ENCODE measurements at regions not wholly inside any gene's neighbourhood (a gene's known extent, or its start where the extent isn't known, plus 50 kb on each side); places are given as distances from the start of the nearest gene placed in this dataset.

GRCh38 chr10:2462581-2462980 lies 604.8 kb upstream of the PFKP start:
- Histone ChIP-seq H3K4ac (ENCODE audit: low read depth, low read length) (no peak overlapping the region), H4K8ac (ENCODE audit: low read depth in 2 of 2, low read length in 2 of 2) (no peak overlapping the region), H4K91ac (ENCODE audit: insufficient read depth, low read depth, low read length) (no peak overlapping the region), H3K79me1 (ENCODE audit: low read depth in 1 of 2, low read length in 2 of 2) (no peaks in the 10 kb centered on the region), H3K27ac (ENCODE audit: insufficient read depth, low read length) (no peak overlapping the region), H3K9me3 (ENCODE audit: control insufficient read depth, insufficient read depth, low read length) (peaks cover 4% of the 10 kb centered on the region), H4K20me1 (ENCODE audit: insufficient read depth, low read length) (no peaks in the 10 kb centered on the region), H3K23ac (ENCODE audit: low read depth, low read length) (no peak overlapping the region), H3K14ac (replicated peaks; ENCODE audit: low read depth, low read length) (no peak overlapping the region), H2BK5ac (ENCODE audit: low read depth, low read length, poor library complexity, severe bottlenecking) (no peak overlapping the region), H3K4me3 (ENCODE audit: insufficient read depth, low read depth, low read length) (no peak overlapping the region), H3K4me1 (ENCODE audit: control insufficient read depth, insufficient read depth, low read length) (no peaks in the 10 kb centered on the region), H2BK15ac (ENCODE audit: low read depth, low read length) (no peak overlapping the region), H2AK5ac (ENCODE audit: low read depth, low read length) (no peak overlapping the region), H3K9ac (ENCODE audit: low read depth, low read length) (no peak overlapping the region), H2BK120ac (ENCODE audit: low read depth, low read length) (no peak overlapping the region), H2BK20ac (ENCODE audit: low read depth, low read length) (no peak overlapping the region), H3K18ac (ENCODE audit: low read depth, low read length) (no peak overlapping the region), H2AFZ (replicated peaks; ENCODE audit: low read length, poor library complexity) (no peak overlapping the region), H2AK9ac (replicated peaks; ENCODE audit: low read depth, low read length, poor library complexity) (no peak overlapping the region), H3K9me1 (ENCODE audit: insufficient read depth, low read length) (no peaks in the 10 kb centered on the region), H3K27me3 (ENCODE audit: control insufficient read depth, insufficient read depth, low read length) (no peaks in the 10 kb centered on the region), H4K5ac (ENCODE audit: low read depth, low read length) (no peak overlapping the region), H3K36me3 (ENCODE audit: control insufficient read depth, insufficient read depth, low read length) (no peaks in the 10 kb centered on the region), H3K56ac (ENCODE audit: extremely low read depth, insufficient read depth, low read length) (no peak overlapping the region), H3K4me2 (ENCODE audit: low read depth, low read length) (no peak overlapping the region)
- TF ChIP-seq CTCF (conservative IDR thresholded peaks at IDR 0.05; ENCODE audit: low read depth, low read length) (no peak), RCOR1 (IDR thresholded peaks at IDR 0.05; ENCODE audit: insufficient replicate concordance, low read length) (no peak), MAFK (IDR thresholded peaks at IDR 0.05; ENCODE audit: low read depth, low read length) (no peak), FOS (IDR thresholded peaks at IDR 0.05; ENCODE audit: low read depth, low read length) (no peak), CHD1 (IDR thresholded peaks at IDR 0.05; ENCODE audit: low read depth, low read length) (no peak), MAZ (IDR thresholded peaks at IDR 0.05; ENCODE audit: borderline replicate concordance, low read depth, low read length) (no peak), POLR2A (IDR thresholded peaks at IDR 0.05; ENCODE audit: low read depth, low read length) (no peak), MXI1 (IDR thresholded peaks at IDR 0.05; ENCODE audit: borderline replicate concordance, low read depth, low read length) (no peak), RAD21 (IDR thresholded peaks at IDR 0.05; ENCODE audit: low read length) (no peak), BHLHE40 (IDR thresholded peaks at IDR 0.05; ENCODE audit: low read depth, low read length) (no peak), RFX5 (IDR thresholded peaks at IDR 0.05; ENCODE audit: low read depth, low read length) (no peak), SMC3 (IDR thresholded peaks at IDR 0.05; ENCODE audit: low read depth, low read length) (no peak), NFE2L2 (IDR thresholded peaks at IDR 0.05; ENCODE audit: low read depth, low read length) (no peak)
- TF ChIP-seq, protein P1, sequence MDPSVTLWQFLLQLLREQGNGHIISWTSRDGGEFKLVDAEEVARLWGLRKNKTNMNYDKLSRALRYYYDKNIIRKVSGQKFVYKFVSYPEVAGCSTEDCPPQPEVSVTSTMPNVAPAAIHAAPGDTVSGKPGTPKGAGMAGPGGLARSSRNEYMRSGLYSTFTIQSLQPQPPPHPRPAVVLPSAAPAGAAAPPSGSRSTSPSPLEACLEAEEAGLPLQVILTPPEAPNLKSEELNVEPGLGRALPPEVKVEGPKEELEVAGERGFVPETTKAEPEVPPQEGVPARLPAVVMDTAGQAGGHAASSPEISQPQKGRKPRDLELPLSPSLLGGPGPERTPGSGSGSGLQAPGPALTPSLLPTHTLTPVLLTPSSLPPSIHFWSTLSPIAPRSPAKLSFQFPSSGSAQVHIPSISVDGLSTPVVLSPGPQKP (IDR thresholded peaks at IDR 0.05; ENCODE audit: borderline replicate concordance, low read depth, low read length) = no peak
- TF ChIP-seq, protein P2, sequence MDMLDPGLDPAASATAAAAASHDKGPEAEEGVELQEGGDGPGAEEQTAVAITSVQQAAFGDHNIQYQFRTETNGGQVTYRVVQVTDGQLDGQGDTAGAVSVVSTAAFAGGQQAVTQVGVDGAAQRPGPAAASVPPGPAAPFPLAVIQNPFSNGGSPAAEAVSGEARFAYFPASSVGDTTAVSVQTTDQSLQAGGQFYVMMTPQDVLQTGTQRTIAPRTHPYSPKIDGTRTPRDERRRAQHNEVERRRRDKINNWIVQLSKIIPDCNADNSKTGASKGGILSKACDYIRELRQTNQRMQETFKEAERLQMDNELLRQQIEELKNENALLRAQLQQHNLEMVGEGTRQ (IDR thresholded peaks at IDR 0.05; ENCODE audit: low read depth, low read length) = no peak
- no TSS peak for BruUV-seq (replicated peaks)
- ChIA-PET POLR2A (ENCODE audit: unreplicated experiment) (no interaction called here), CTCF (no interaction called here)
- WGBS, 2 experiments (ENCODE audit: extremely low coverage in 2 of 2, insufficient read length in 1 of 2) = no CpG with 5 or more reads among the region's 1 CpG
- ATAC-seq (ENCODE audit: low read depth) (no peak), DNase-seq (no peak)
- dilution Hi-C loops (cut with HindIII; ENCODE audit: low sequenced_read_pairs, unreplicated experiment) (no loop called here), intact Hi-C loops (cut with micrococcal nuclease) (no loop called here), in situ Hi-C loops (cut with MboI; ENCODE audit: low sequenced_read_pairs) (no loop called here)
